Panc1 (cell line): ENCODE measurements at regions not wholly inside any gene's neighbourhood (a gene's known extent, or its start where the extent isn't known, plus 50 kb on each side); places are given as distances from the start of the nearest gene placed in this dataset.
"Not testable (repeated sequence)": the region's sequence is repeated elsewhere in the genome, so short reads cannot be mapped to it uniquely, and the experiment has no call there.

Experiments used
- ATAC-seq: fragments of 200-7000 bp; cut with Tn5 transposase; 2 replicates; pipeline ENCODE4 v1.9.1; 2020; ENCODE audit warnings: mild to moderate bottlenecking, moderate library complexity
- BruUV-seq: library from RNA; stranded (reverse); fragments of 400-500 nt; replicated peaks from 2 replicates; lab custom pipeline; 2021; lab: Mats Ljungman, UMichigan
- CTCF ChIA-PET: fragments of 300-600 bp; sonication (Branson Sonifier 250); formaldehyde crosslinking; loops from one replicate; lab custom pipeline; 2022; ENCODE audit warnings: antibody characterized with exemption; lab: Charles Lee
- POLR2A ChIA-PET: fragments of 300-600 bp; sonication (Branson Sonifier 250); formaldehyde crosslinking; loops from one replicate; lab custom pipeline; 2022; ENCODE audit warnings: antibody characterized with exemption; lab: Charles Lee
- DNase-seq: peaks from one replicate; pipeline ENCODE4 v3.0.0-alpha.2; 2010; ENCODE audit warnings: low read depth, low spot score
- H3K27ac ChIP-seq: 2 replicates; pipeline ENCODE4 v1.5.1; 2011; ENCODE audit warnings: mild to moderate bottlenecking, low read length, inconsistent platforms
- H3K27me3 ChIP-seq: fragments of 200-500 bp; sonication (Bioruptor generic); 2 replicates; pipeline ENCODE4 v1.6.0; 2014; ENCODE audit warnings: low read length, inconsistent platforms; ENCODE audit not compliant: control insufficient read depth, insufficient read depth
- H3K36me3 ChIP-seq: fragments of 200-500 bp; sonication (Bioruptor generic); 2 replicates; pipeline ENCODE4 v1.5.1; 2014; ENCODE audit warnings: inconsistent platforms, mild to moderate bottlenecking, low read length, moderate library complexity; ENCODE audit not compliant: control insufficient read depth, insufficient read depth
- H3K4me1 ChIP-seq: 2 replicates; pipeline ENCODE4 v1.5.1; 2011; ENCODE audit warnings: inconsistent platforms, mild to moderate bottlenecking, low read length, moderate library complexity; ENCODE audit not compliant: control insufficient read depth, insufficient read depth
- H3K4me3 ChIP-seq, 2 experiments: 2 replicates each; pipeline ENCODE4 v1.5.1; 2011 to 2012; ENCODE audit warnings: low read depth in 2 of 2, low read length in 2 of 2, mild to moderate bottlenecking in 2 of 2, inconsistent platforms in 1 of 2, moderate library complexity in 1 of 2
- H3K9me3 ChIP-seq: fragments of 200-500 bp; sonication (Bioruptor generic); 2 replicates; pipeline ENCODE4 v1.5.1; 2014; ENCODE audit warnings: low read depth, mild to moderate bottlenecking, inconsistent platforms, low read length, moderate library complexity; ENCODE audit not compliant: control insufficient read depth, insufficient read depth
- CTCF ChIP-seq: fragments of 450-650 bp; IDR thresholded peaks from 2 replicates; pipeline ENCODE4 v1.5.1; 2017; ENCODE audit warnings: mild to moderate bottlenecking
- POLR2AphosphoS5 ChIP-seq: IDR thresholded peaks from 2 replicates; pipeline ENCODE4 v1.6.1; 2012; ENCODE audit warnings: mild to moderate bottlenecking, low read depth, low read length, moderate library complexity
- REST ChIP-seq, 2 experiments: IDR thresholded peaks; 2 replicates each; pipeline ENCODE4 v1.6.1; 2011 to 2012; ENCODE audit warnings: low read depth in 2 of 2, control low read depth in 1 of 2, low read length in 1 of 2, mild to moderate bottlenecking in 1 of 2, moderate library complexity in 1 of 2; ENCODE audit not compliant: insufficient read depth in 1 of 2
- SIN3A ChIP-seq: IDR thresholded peaks from 2 replicates; pipeline ENCODE4 v1.6.1; 2012; ENCODE audit warnings: low read depth, mild to moderate bottlenecking, low read length, moderate library complexity, borderline replicate concordance; ENCODE audit not compliant: insufficient read depth
- TCF7L2 ChIP-seq: IDR thresholded peaks from 2 replicates; pipeline ENCODE4 v1.6.1; 2011; ENCODE audit warnings: mild to moderate bottlenecking, low read depth, low read length, inconsistent platforms
- in situ Hi-C: cut with HindIII; loops from 2 replicates; pipeline ENCODE4 v1.10.0; 2016; ENCODE audit warnings: low sequenced_read_pairs, low pct_unique_long_range_greater_than_20kb
- intact Hi-C: fragments of 100-400 bp; cut with micrococcal nuclease; formaldehyde crosslinking; loops from one replicate; pipeline ENCODE4 v1.10.0; 2022; ENCODE audit not compliant: unreplicated experiment

GRCh38 chr9:22217254-22217653 is 208.1 kb upstream of the CDKN2B start:
- POLR2A ChIA-PET: no interaction called here
- CTCF ChIA-PET: no interaction called here
- in situ Hi-C loops (no loop called here), intact Hi-C loops (no loop called here)
- Histone ChIP-seq H3K36me3 (no peaks in the 10 kb centered on the region), H3K4me3 (no peak overlapping the region), H3K27me3 (no peaks in the 10 kb centered on the region), H3K4me1 (no peaks in the 10 kb centered on the region), H3K27ac (no peak overlapping the region), H3K9me3 (no peaks in the 10 kb centered on the region)
- no TSS peak for BruUV-seq
- no peak for DNase-seq
- no peak for TF ChIP-seq POLR2AphosphoS5
- no peak for TF ChIP-seq SIN3A
- TF ChIP-seq REST (IDR thresholded peaks at IDR 0.05; ENCODE audit: insufficient read depth in 1 of 2, low read depth in 2 of 2, low read length in 1 of 2): no peak
- no peak for TF ChIP-seq CTCF
- TF ChIP-seq TCF7L2: no peak
- ATAC-seq: no peak

- in situ Hi-C loops, H3K9me3 ChIP-seq, H3K4me1 ChIP-seq, DNase-seq, H3K27ac ChIP-seq, H3K27me3 ChIP-seq, intact Hi-C loops, CTCF ChIA-PET, BruUV-seq, ATAC-seq, H3K4me3 ChIP-seq, POLR2A ChIA-PET, H3K36me3 ChIP-seq: not testable (repeated sequence)
Observed at GRCh38 chr9:22225856-22226255, 216.8 kb upstream of the CDKN2B start.

- no peaks in the 10 kb centered on the region for H3K36me3 ChIP-seq
- ATAC-seq (no peak), DNase-seq (no peak)
- intact Hi-C loops (no loop called here), in situ Hi-C loops (no loop called here)
- no TSS peak for BruUV-seq
- TF ChIP-seq TCF7L2: no peak
- TF ChIP-seq REST (IDR thresholded peaks at IDR 0.05; ENCODE audit: insufficient read depth in 1 of 2, low read depth in 2 of 2, low read length in 1 of 2): no peak
- no peak for TF ChIP-seq CTCF
- TF ChIP-seq SIN3A: no peak
- TF ChIP-seq POLR2AphosphoS5: no peak
- H3K4me3 ChIP-seq: no peak overlapping the region
- no peaks in the 10 kb centered on the region for H3K9me3 ChIP-seq
- no peak overlapping the region for H3K27ac ChIP-seq
- ChIA-PET POLR2A (no interaction called here), CTCF (no interaction called here)
- no peaks in the 10 kb centered on the region for H3K4me1 ChIP-seq
- H3K27me3 ChIP-seq: no peaks in the 10 kb centered on the region
Observed at GRCh38 chr9:22227986-22228385, 218.6 kb upstream of the DMRTA1 start.
